OCI-LY3 (cell line): ENCODE measurements at regions not wholly inside any gene's neighbourhood (a gene's known extent, or its start where the extent isn't known, plus 50 kb on each side); places are given as distances from the start of the nearest gene placed in this dataset.

Source experiments
- CTCF ChIP-seq: fragments of 200-600, 300-600 bp; sonication (generic); IDR thresholded peaks from 2 replicates; pipeline ENCODE4 v1.5.1; 2014; ENCODE audit warnings: antibody characterized with exemption, low read length, low read depth
- EZH2phosphoT487 ChIP-seq: fragments of 200-600 bp; shearing (Covaris generic); IDR thresholded peaks from 2 replicates; pipeline ENCODE4 v1.6.1; 2018; ENCODE audit warnings: antibody characterized with exemption, mixed run types, low read depth

- TF ChIP-seq CTCF, result no peak
- TF ChIP-seq EZH2phosphoT487, result no peak
Observed at GRCh38 chr10:9900751-9901150, 1116.9 kb upstream of the CELF2 start.
